GM19035 (cell line): ENCODE measurements at regions not wholly inside any gene's neighbourhood (a gene's known extent, or its start where the extent isn't known, plus 50 kb on each side); places are given as distances from the start of the nearest gene placed in this dataset.

Source experiments
- ATAC-seq: cut with Tn5 transposase; IDR thresholded peaks from one replicate; pipeline ENCODE4 v1.9.1; 2021; ENCODE audit not compliant: unreplicated experiment

DNA sequence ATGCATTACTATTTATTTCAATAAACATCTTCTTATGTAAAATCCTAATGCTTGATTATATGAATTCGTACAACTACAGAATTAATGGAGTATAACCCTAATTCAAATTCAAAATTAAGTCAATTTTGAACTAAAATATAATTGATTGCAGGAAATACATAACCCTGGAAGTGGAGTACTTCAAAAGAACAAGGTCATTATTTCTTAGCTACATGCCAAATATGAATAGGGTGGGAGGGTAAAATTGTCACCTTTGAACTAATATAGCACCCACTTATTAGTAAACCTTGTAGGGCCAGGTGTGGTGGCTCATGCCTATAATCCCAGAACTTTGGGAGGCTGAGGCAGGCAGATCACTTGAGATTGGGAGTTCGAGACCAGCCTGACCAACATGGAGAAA is 895.4 kb upstream of the ACVR2A start:
- no peak for ATAC-seq

DNA sequence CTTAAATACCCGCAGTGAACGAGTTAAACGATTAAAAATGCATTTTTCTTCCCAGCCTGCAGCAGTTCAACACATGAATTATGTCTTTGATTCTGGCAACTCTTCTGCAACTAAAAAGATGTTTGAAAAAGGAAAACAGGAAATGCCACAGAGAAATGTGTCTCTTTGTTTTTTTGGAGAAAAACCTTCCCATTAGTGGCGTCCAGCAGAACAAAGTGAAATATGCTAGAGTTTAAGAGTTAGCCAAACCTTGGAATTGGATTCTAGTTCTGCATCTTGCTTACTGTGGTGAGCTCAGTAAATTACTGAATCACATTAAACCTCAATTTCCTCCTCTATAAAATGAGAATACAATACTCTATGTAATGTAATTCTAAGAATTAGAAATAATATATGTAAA is 900.2 kb upstream of the ACVR2A start:
- ATAC-seq: no peak

GRCh38 chr2:146939991-146940685 is 904.7 kb upstream of the ACVR2A start:
- ATAC-seq: no peak

- ATAC-seq: no peak
Measured at GRCh38 chr2:146934921-146935320, 909.9 kb upstream of the ACVR2A start.

DNA sequence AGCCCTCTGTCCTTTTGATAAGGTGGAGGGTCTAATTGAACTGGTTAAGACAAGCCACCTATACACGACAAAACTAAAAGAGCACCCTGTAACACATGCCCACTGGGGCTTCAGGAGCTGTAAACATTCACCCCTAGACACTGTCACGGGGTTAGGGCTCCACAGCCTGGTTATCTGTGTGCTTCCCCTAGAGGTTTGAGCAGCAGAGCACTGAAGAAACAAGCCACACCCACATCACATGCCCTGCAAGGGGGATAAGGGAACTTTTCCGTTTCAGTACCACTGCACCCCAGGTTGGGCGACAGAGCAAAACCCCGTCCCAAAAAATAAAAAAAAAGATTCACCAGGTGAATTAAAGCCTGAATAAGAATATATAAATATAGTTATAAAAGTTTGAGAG is 913.7 kb upstream of the ACVR2A start:
- ATAC-seq: no peak

GRCh38 chr2:146927080-146927711 is 917.6 kb upstream of the ACVR2A start:
- no peak for ATAC-seq

DNA sequence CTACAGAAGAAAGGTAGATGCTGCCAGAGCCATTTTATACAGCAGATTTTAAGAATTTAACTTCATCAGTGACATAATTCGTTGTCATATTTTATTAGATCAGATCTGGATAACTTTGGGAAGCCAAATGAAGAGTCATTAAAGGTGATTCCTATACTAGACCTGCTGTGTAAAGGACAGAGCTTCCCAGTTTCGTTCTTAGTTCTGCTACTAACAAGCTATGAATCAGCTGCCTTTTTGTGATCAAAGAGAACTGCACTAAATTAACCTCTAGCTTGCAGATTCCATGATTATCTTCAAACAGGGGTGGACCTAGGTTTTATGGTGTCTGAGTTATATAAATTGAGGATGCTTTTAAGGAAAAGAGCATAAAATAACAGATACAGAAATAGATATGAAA is 926.5 kb upstream of the ACVR2A start:
- ATAC-seq: no peak

DNA sequence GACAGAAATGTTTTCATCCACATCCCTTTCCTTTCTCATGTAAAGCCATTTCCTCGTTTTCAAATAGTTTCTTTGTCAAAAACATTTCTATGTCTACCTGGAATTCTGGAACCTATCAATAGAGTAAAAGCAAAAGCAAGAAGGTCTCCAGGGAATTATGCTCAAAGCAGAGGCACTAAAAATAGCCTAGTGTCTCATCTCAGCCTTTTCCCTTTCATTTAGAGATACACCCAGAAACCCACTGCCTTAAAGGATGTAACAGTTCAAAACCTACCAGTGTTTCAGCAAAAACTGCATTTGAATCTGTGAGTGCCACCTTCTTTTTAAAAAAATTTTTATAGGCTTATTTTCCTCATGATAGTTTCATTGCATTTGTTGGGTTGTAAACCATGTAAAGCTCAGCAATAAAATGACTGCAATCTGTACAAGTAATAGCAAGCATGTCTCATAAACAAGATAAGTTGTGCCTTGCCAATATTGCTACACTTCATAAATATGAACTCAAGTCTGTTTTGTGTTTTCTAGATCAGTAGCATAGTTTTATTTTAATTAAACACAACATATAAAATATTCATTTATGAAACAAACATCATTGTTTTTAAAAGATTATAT is 927.3 kb upstream of the ACVR2A start:
- ATAC-seq: no peak

- no peak for ATAC-seq
Measured at GRCh38 chr2:146916914-146917313, 927.9 kb upstream of the ACVR2A start.

- ATAC-seq: no peak
Measured at GRCh38 chr2:146913476-146913875, 931.4 kb upstream of the ACVR2A start.

DNA sequence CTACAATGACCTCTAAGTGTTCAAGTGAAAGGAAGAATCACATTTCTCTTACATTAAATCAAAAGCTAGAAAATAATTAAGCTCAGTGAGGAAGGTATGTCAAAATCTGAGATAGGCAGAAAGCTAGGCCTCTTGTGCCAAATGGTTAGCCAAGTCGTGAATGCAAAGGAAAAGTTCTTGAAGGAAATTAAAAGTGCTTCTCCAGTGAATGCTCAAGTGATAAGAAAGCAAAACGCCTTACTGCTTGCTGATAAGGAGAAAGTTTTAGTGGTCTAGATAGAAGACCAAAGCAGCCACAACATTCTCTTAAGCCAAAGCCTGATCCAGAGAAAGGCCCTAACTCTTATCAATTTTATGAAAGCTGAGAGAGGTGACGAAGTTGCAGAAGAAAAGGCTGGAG is 932.3 kb upstream of the ACVR2A start:
- ATAC-seq: no peak

GRCh38 chr2:146908776-146909175 is 936.1 kb upstream of the ACVR2A start:
- no peak for ATAC-seq

DNA sequence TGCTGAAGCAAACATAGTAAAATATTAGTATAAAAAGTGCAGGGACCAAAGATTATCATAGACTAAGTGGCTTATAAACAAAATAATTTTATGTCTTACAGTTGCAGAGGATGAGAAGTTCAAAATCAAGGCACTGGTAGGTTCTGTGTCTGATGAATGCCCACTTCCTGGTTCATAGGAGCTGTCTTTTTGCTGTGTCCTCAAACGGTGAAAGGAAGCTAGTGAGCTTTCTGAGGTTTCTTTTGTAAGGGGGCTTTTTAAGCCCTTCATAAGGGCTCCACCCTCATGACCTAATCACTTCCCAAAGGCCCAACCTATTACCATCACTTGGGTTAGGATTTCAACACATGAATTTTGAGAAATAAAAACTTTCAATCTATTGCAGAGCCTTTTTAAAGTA is 946.7 kb upstream of the ACVR2A start:
- ATAC-seq: no peak

DNA sequence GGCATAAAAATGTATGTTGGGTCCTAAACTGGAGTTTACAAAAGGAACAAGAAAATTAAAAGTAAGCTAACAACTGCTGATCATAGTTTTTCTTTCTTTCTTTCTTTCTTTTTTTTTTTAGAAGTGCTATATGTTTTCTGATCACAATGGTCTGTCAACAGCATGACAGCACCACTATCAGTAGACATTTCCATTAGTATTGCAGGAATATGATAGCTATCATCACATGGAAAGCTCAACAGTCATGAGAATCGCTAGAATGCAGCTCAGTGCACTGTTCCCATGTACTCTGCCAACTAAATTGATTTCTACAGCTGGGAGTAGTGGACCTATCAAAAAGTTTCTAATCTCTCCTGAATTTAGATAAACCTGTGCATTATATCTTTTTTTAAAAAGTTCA is 950.3 kb upstream of the ACVR2A start:
- ATAC-seq: no peak

DNA sequence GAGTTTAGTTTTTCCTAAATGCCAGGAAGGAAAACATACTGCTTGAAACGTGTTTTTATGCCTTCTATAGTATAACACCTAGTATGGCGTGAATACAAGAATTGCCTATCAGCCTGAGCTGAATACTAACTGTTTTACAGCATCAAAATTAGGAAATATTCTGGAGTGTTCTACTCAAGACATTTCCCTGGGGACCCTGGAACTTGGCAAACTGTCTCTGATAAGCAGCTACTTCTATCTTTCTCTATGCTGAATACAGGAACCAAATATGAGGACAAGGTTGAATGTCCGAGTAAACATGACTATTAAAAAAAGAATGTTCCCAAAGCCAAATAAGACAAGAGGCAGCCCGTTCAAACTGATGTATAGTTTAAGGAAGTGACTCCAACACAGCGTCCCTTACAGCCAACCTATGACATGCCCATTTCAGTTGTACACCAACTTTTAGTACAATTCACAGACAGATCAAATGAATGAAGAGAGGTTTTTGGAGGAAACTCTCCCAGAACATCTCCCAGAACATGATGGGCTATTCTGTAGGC is 951.3 kb upstream of the ACVR2A start:
- no peak for ATAC-seq

DNA sequence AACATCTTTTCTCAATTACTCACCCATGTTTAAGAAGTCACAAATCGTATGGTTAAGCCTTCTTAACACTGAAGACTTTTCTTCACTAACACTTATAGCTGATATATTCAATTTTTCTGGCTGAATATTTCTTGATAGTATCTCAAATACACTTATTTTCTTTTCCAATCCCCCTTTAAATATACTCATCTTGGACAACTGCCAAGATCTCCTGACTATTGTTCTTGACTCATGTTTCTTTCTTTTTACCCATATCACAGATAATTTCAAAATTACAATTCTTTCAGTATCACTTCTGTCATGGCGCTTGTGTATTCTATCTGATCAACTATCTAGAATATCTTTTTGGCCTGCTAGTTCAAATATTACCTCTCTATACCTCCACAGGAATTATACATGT is 954.3 kb upstream of the ACVR2A start:
- ATAC-seq: no peak

GRCh38 chr2:146879882-146880281 is 964.9 kb upstream of the ACVR2A start:
- ATAC-seq: no peak

DNA sequence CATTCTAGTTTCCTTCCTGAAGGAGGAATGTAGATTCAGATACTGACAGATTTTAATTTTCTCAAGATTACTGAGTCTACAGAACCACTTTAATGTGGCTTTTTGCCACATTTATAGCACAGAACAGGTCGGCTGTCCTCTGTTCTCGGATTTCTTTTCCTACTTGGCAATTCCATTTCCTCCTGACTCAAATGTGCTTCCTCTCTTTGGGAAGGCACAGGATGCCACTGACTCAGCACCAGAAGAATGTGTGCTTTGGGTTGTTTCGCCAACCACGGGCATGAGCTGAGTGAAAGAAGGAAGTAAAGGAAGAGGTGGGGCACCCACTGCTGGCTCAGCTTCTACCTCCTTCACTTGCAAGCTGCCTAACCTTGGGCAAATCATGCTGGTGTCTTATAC is 970.6 kb upstream of the ACVR2A start:
- ATAC-seq: no peak

DNA sequence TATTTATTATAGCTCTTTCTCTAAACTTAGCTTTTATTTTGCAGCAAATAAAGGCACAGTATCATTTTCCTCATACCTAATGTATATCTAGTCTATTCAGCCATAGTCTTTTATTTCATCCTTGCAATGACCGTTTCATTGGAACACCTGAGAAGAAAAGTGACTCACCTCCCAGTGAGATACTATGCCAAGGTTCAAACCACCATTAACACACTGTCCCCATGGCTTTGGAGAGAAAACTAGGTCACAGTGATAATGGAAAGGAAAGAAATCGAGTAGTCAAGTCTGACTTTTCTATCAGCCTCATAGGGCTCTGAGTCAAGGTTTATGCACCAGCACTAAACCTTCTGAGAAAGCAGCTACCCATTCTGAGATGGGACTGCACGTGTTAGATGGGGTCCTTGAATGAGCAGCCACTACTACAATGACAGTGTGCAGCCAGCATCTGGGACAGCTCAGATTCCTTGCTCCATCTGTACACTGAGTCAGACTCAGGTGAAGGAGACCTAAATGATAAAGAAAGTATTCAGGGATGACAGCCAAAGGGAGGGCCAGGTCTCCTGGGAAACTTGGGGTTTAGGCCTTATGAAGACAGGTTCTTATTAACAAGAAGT is 971.1 kb upstream of the ACVR2A start:
- ATAC-seq: no peak

DNA sequence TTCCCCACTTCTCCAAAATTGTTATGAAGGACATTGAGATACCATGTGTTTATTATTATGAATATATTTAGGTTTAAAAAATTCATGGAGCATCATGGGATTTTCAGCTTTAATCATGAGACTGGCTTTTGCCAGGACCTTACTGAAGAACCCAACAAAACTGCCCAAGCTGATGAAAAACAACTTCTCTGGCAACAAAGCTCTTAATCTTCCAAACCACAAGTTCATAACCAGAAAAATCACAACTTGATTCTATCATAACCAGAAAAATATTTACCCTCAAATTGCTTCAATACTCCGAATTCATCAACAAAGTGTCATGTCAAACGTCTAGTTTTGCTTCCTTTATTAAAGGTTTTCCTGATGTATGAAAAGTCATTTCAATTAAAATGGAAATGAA is 971.8 kb upstream of the ACVR2A start:
- ATAC-seq: no peak

DNA sequence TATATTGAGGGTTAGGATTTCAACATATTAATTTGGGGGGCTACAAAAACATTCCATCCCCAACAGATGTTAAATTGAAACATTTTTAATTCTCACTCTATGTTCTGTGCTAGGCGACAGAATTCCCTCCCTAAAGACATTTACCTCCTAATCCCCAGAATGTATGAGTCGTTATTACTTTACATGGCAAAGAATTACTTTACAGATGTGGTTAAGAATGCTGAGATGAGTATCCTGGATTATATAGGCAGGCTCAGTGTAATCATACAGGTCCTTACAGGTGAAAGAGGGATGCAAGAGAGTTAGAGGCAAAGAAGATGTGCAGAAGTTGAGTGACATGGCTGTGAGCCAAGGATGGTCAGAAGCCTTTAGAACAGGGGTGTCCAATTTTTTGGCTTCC is 974.1 kb upstream of the ACVR2A start:
- ATAC-seq: no peak

DNA sequence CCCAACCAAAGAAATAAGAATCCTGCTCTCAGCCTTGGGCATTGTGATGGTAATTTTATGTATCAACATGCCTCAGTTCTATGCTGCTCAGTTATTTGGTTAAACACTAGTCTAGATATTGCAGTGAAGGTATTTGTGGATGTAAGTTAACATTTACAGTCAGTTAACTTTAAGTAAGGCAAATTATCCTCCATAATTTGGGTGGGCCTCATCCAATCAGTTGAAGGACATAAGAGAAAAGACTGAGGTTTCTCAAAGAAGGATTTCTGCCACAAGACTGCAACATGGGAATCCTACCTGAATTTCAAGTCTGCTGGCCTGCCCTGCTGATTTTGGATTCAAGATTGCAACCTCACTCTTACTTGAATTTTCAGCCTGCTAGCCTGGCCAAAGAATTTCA is 975.5 kb upstream of the ACVR2A start:
- ATAC-seq: no peak
